CD4-positive, alpha-beta T cell treated with Interleukin-4 for 4 hours (primary cell): ENCODE measurements at regions not wholly inside any gene's neighbourhood (a gene's known extent, or its start where the extent isn't known, plus 50 kb on each side); places are given as distances from the start of the nearest gene placed in this dataset.

ENCODE experiments used
- DNase-seq: peaks from one replicate; pipeline ENCODE4 v3.0.0-alpha.2; 2020

- no peak for DNase-seq
Measured at GRCh38 chr4:138555584-138555983, 313.4 kb upstream of the SLC7A11 start.

- no peak for DNase-seq
Measured at GRCh38 chr4:138555108-138555507, 313.0 kb upstream of the SLC7A11 start.

GRCh38 chr4:138553001-138553845 is 311.1 kb upstream of the SLC7A11 start:
- DNase-seq, result no peak

GRCh38 chr4:138542191-138542776 is 300.1 kb upstream of the SLC7A11 start:
- no peak for DNase-seq

GRCh38 chr4:138540056-138540800 is 298.1 kb upstream of the SLC7A11 start:
- no peak for DNase-seq

- no peak for DNase-seq
Measured at GRCh38 chr4:138538743-138539142, 296.6 kb upstream of the SLC7A11 start.

- no peak for DNase-seq
Measured at GRCh38 chr4:138537731-138538490, 295.8 kb upstream of the SLC7A11 start.

GRCh38 chr4:138535316-138535715 is 293.2 kb upstream of the SLC7A11 start:
- no peak for DNase-seq

GRCh38 chr4:138522366-138522765 is 280.2 kb upstream of the SLC7A11 start:
- no peak for DNase-seq

GRCh38 chr4:138521809-138522208 is 279.7 kb upstream of the SLC7A11 start:
- no peak for DNase-seq

GRCh38 chr4:138519436-138519835 is 277.3 kb upstream of the SLC7A11 start:
- DNase-seq, result no peak

GRCh38 chr4:138513535-138513934 is 271.4 kb upstream of the SLC7A11 start:
- DNase-seq, result no peak

- no peak for DNase-seq
Measured at GRCh38 chr4:138512756-138513155, 270.6 kb upstream of the SLC7A11 start.

GRCh38 chr4:138510053-138510452 is 267.9 kb upstream of the SLC7A11 start:
- no peak for DNase-seq

- DNase-seq, result no peak
Measured at GRCh38 chr4:138509346-138509745, 267.2 kb upstream of the SLC7A11 start.

GRCh38 chr4:138507522-138507921 is 265.4 kb upstream of the SLC7A11 start:
- DNase-seq, result no peak

- DNase-seq, result no peak
Measured at GRCh38 chr4:138501614-138502013, 259.5 kb upstream of the SLC7A11 start.

GRCh38 chr4:138500869-138501268 is 258.7 kb upstream of the SLC7A11 start:
- no peak for DNase-seq

- no peak for DNase-seq
Measured at GRCh38 chr4:138499627-138500026, 257.5 kb upstream of the SLC7A11 start.

GRCh38 chr4:138494931-138495330 is 252.8 kb upstream of the SLC7A11 start:
- no peak for DNase-seq

- no peak for DNase-seq
Measured at GRCh38 chr4:138494116-138494515, 252.0 kb upstream of the SLC7A11 start.

- no peak for DNase-seq
Measured at GRCh38 chr4:138492176-138492575, 250.0 kb upstream of the SLC7A11 start.

GRCh38 chr4:138488533-138488932 is 246.4 kb upstream of the SLC7A11 start:
- no peak for DNase-seq
